ENCODE measurements at regions not wholly inside any gene's neighbourhood (a gene's known extent, or its start where the extent isn't known, plus 50 kb on each side); places are given as distances from the start of the nearest gene placed in this dataset.
A peak's percentile ranks its signal among the peaks of the same experiment; 100 is the strongest.

DNA sequence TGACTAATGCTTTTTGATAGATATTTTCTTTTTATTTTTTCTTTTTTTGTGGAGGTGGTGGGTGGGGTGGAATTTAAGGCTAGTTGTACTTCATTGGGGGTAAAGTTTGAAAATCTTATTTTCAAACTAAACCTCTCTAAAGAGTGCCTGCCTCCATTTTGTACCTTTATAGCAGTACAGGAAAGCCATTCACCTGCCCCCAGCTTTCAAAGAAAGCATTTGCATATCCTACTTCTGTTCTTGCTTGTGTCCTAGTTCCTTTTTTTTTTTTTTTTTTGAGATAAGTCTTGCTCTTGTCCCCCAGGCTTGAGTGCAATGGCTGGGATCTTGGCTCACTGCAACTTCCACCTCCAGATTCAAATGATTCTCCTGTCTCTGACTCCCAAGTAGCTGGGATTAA is 766.2 kb upstream of the LRRC4C start:
- H3K4me1 ChIP-seq (ENCODE audit: control insufficient read depth, extremely low read depth, insufficient read depth, low read length), result no peaks in the 10 kb centered on the region
- no peak overlapping the region for H2AFZ ChIP-seq (ENCODE audit: low read length)
- H3K4me2 ChIP-seq (ENCODE audit: extremely low read depth, insufficient read depth, low read length), result no peak overlapping the region
- no peaks in the 10 kb centered on the region for H3K27me3 ChIP-seq (ENCODE audit: control insufficient read depth, insufficient read depth, low read length)
- no peak overlapping the region for H3K27ac ChIP-seq (ENCODE audit: insufficient read depth, low read length)
- no peaks in the 10 kb centered on the region for H3K9me3 ChIP-seq (ENCODE audit: control insufficient read depth, insufficient read depth, low read depth, low read length)
- H3K79me2 ChIP-seq (ENCODE audit: control insufficient read depth, insufficient read depth, low read length), result no peaks in the 10 kb centered on the region
- no peaks in the 10 kb centered on the region for H3K36me3 ChIP-seq (ENCODE audit: control insufficient read depth, insufficient read depth, low read length)
- no peaks in the 10 kb centered on the region for H4K20me1 ChIP-seq (ENCODE audit: control insufficient read depth, extremely low read depth, insufficient read depth, low read length)
- DNase-seq (ENCODE audit: low read depth in 2 of 2), result no peak
- H3K4me3 ChIP-seq (replicated peaks in 1 of 4; ENCODE audit: control extremely low read depth in 1 of 4, insufficient read depth in 1 of 4, low read depth in 3 of 4, low read length in 4 of 4), result no peak overlapping the region
- no peak overlapping the region for H3K9ac ChIP-seq (ENCODE audit: insufficient read depth, low read length)
- TF ChIP-seq EZH2 (IDR thresholded peaks at IDR 0.05; ENCODE audit: low read length, missing control alignments), result no peak
- TF ChIP-seq, protein P1, sequence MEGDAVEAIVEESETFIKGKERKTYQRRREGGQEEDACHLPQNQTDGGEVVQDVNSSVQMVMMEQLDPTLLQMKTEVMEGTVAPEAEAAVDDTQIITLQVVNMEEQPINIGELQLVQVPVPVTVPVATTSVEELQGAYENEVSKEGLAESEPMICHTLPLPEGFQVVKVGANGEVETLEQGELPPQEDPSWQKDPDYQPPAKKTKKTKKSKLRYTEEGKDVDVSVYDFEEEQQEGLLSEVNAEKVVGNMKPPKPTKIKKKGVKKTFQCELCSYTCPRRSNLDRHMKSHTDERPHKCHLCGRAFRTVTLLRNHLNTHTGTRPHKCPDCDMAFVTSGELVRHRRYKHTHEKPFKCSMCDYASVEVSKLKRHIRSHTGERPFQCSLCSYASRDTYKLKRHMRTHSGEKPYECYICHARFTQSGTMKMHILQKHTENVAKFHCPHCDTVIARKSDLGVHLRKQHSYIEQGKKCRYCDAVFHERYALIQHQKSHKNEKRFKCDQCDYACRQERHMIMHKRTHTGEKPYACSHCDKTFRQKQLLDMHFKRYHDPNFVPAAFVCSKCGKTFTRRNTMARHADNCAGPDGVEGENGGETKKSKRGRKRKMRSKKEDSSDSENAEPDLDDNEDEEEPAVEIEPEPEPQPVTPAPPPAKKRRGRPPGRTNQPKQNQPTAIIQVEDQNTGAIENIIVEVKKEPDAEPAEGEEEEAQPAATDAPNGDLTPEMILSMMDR (conservative IDR thresholded peaks at IDR 0.05 in 1 of 2, IDR thresholded peaks at IDR 0.05 in 1 of 2; ENCODE audit: low read depth in 1 of 2, low read length in 2 of 2), result no peak

DNA sequence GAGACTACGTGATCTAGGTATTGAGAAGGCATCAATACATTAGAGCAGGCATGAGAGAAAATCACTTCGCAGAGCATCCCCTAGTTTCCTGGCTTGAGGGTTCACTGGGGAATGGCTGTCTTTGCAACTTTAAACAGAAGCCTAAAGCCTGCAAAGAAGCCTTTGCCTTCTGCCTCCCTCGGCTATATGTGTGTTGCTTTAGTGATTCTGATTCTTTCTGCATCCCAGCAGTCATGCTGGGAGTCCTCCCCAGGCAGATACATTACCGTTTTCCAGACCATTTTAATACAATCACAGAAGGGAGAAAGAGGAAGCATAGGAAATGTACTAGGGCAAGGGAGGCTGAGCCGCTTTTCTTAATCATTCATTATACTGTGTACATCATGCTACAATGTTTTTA is 773.2 kb upstream of the LRRC4C start:
- TF ChIP-seq EZH2 (IDR thresholded peaks at IDR 0.05; ENCODE audit: low read length, missing control alignments), result no peak
- TF ChIP-seq, protein P1 (conservative IDR thresholded peaks at IDR 0.05 in 1 of 2, IDR thresholded peaks at IDR 0.05 in 1 of 2; ENCODE audit: low read depth in 1 of 2, low read length in 2 of 2), result no peak
- Histone ChIP-seq H3K27ac (ENCODE audit: insufficient read depth, low read length) (no peak overlapping the region), H3K4me2 (ENCODE audit: extremely low read depth, insufficient read depth, low read length) (no peak overlapping the region), H2AFZ (ENCODE audit: low read length) (no peak overlapping the region), H3K79me2 (ENCODE audit: control insufficient read depth, insufficient read depth, low read length) (no peaks in the 10 kb centered on the region), H3K9ac (ENCODE audit: insufficient read depth, low read length) (no peak overlapping the region), H3K4me1 (ENCODE audit: control insufficient read depth, extremely low read depth, insufficient read depth, low read length) (no peaks in the 10 kb centered on the region), H3K27me3 (ENCODE audit: control insufficient read depth, insufficient read depth, low read length) (no peaks in the 10 kb centered on the region), H4K20me1 (ENCODE audit: control insufficient read depth, extremely low read depth, insufficient read depth, low read length) (no peaks in the 10 kb centered on the region), H3K36me3 (ENCODE audit: control insufficient read depth, insufficient read depth, low read length) (no peaks in the 10 kb centered on the region), H3K9me3 (ENCODE audit: control insufficient read depth, insufficient read depth, low read depth, low read length) (no peaks in the 10 kb centered on the region), H3K4me3 (replicated peaks in 1 of 4; ENCODE audit: control extremely low read depth in 1 of 4, insufficient read depth in 1 of 4, low read depth in 3 of 4, low read length in 4 of 4) (no peak overlapping the region)
- no peak for DNase-seq (ENCODE audit: low read depth in 2 of 2)

DNA sequence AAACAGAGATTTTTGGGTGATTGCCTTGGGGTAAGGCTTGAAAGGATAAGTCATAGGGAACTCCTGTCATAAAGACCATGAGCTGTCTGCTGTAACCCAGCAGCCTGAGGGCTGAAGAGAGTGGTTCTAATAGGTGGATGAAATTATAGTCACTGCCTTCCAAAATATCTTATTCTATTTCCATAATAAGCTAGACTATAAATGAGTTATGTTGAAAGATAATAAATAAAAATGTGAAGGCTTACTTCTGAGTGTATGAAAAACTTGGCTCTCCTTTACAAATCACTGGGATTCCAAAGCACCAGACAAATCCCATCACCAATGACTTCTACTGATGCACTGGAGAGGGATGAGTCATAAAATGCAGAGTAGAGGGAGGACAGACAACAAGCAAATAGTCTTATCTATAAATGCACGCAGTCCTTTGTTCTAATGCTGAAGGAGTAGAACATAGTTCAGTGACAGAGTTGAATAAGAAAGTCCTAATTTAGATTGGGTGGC is 775.0 kb upstream of the LRRC4C start:
- Histone ChIP-seq H3K36me3 (ENCODE audit: control insufficient read depth, insufficient read depth, low read length) (no peaks in the 10 kb centered on the region), H3K9me3 (ENCODE audit: control insufficient read depth, insufficient read depth, low read depth, low read length) (no peaks in the 10 kb centered on the region), H3K9ac (ENCODE audit: insufficient read depth, low read length) (no peak overlapping the region), H2AFZ (ENCODE audit: low read length) (no peak overlapping the region), H4K20me1 (ENCODE audit: control insufficient read depth, extremely low read depth, insufficient read depth, low read length) (no peaks in the 10 kb centered on the region), H3K4me2 (ENCODE audit: extremely low read depth, insufficient read depth, low read length) (no peak overlapping the region), H3K4me1 (ENCODE audit: control insufficient read depth, extremely low read depth, insufficient read depth, low read length) (no peaks in the 10 kb centered on the region), H3K4me3 (replicated peaks in 1 of 4; ENCODE audit: control extremely low read depth in 1 of 4, insufficient read depth in 1 of 4, low read depth in 3 of 4, low read length in 4 of 4) (no peak overlapping the region), H3K27me3 (ENCODE audit: control insufficient read depth, insufficient read depth, low read length) (no peaks in the 10 kb centered on the region), H3K27ac (ENCODE audit: insufficient read depth, low read length) (no peak overlapping the region), H3K79me2 (ENCODE audit: control insufficient read depth, insufficient read depth, low read length) (no peaks in the 10 kb centered on the region)
- TF ChIP-seq EZH2 (IDR thresholded peaks at IDR 0.05; ENCODE audit: low read length, missing control alignments), result no peak
- TF ChIP-seq, protein P1 (conservative IDR thresholded peaks at IDR 0.05 in 1 of 2, IDR thresholded peaks at IDR 0.05 in 1 of 2; ENCODE audit: low read depth in 1 of 2, low read length in 2 of 2), result no peak
- peak in 1 of 2 donors; percentile 98 for DNase-seq (ENCODE audit: low read depth in 2 of 2)
